ENCODE measurements at regions not wholly inside any gene's neighbourhood (a gene's known extent, or its start where the extent isn't known, plus 50 kb on each side); places are given as distances from the start of the nearest gene placed in this dataset.

DNA sequence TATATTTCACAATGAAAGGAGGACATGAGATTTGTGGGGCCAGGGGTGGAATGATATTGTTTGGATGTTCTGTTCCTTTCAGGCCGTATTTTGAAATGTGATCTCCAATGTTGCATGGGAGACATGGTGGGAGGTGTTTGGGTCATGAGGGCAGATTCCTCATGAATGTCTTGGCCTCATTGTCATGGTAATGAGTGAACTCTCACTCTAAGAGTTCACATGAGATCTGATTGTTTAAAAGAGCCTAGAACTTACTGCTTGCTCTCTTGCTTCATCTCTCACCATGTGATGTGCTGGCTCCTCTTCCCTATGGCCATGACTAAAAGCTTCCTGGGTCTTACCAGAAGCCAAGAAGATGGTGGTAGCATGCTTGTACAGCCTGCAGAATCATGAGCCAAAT is 1183.0 kb downstream of the TECRL start (continued):
- no peak for TF ChIP-seq HCFC1 (IDR thresholded peaks at IDR 0.05; ENCODE audit: low read length)

DNA sequence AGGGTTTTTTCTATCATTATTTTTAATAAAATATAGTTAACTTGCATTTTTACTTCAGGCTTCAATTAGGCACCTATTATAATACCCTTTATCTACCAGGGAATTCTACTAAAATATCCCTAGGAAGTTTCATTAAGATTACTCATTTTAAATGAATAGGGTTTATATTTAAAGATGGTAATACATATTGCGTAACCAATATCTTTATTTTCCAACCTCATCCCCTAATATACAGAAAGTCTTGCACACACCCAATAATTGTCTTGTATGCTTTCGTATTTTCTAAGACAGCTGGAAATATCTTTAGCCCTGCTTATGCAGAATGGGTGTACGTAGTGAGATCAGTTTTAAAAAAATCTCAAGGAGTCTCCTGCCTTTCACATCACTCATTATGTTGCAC is 1186.8 kb downstream of the TECRL start:
- ChIA-PET CTCF (no interaction called here), SMC1A (ENCODE audit: uncharacterized antibody, unreplicated experiment) (no interaction called here), RAD21 (ENCODE audit: unreplicated experiment) (no interaction called here), POLR2A (no interaction called here)
- H3K4me1 ChIP-seq (ENCODE audit: control insufficient read depth, insufficient read depth, low read length) = no peaks in the 10 kb centered on the region
- H3K27me3 ChIP-seq (replicated peaks in 1 of 2; ENCODE audit: control insufficient read depth in 2 of 2, insufficient read depth in 2 of 2, low read length in 1 of 2) = no peaks in the 10 kb centered on the region
- FAIRE-seq (no peak), ATAC-seq (no peak), DNase-seq (ENCODE audit: low read depth, low spot score) (no peak)
- H3K79me2 ChIP-seq (ENCODE audit: control insufficient read depth, insufficient read depth, low read length) = no peaks in the 10 kb centered on the region
- no peak overlapping the region for H3K27ac ChIP-seq (ENCODE audit: control insufficient read depth, insufficient read depth)
- intact Hi-C loops (cut with micrococcal nuclease; ENCODE audit: unreplicated experiment) (no loop called here), in situ Hi-C loops (cut with MboI) (no loop called here)
- H3K36me3 ChIP-seq (ENCODE audit: control insufficient read depth in 2 of 2, insufficient read depth in 2 of 2, low read length in 1 of 2) = no peaks in the 10 kb centered on the region
- TF ChIP-seq, protein P1, sequence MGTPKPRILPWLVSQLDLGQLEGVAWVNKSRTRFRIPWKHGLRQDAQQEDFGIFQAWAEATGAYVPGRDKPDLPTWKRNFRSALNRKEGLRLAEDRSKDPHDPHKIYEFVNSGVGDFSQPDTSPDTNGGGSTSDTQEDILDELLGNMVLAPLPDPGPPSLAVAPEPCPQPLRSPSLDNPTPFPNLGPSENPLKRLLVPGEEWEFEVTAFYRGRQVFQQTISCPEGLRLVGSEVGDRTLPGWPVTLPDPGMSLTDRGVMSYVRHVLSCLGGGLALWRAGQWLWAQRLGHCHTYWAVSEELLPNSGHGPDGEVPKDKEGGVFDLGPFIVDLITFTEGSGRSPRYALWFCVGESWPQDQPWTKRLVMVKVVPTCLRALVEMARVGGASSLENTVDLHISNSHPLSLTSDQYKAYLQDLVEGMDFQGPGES (IDR thresholded peaks at IDR 0.05) = no peak
- TF ChIP-seq YY1 (IDR thresholded peaks at IDR 0.05; ENCODE audit: low read depth, low read length) = no peak
- TF ChIP-seq TARDBP (IDR thresholded peaks at IDR 0.05; ENCODE audit: borderline replicate concordance) = no peak
- no peak for TF ChIP-seq SMC3 (IDR thresholded peaks at IDR 0.05; ENCODE audit: borderline replicate concordance, low read length)
- no peak for TF ChIP-seq HDAC2 (IDR thresholded peaks at IDR 0.05)
- WGBS (ENCODE audit: insufficient coverage, insufficient replicate concordance, low lambda C conversion rate, missing lambda C conversion rate) = 31% methylated on average over 3 of the region's 3 CpGs
- H4K20me1 ChIP-seq (ENCODE audit: control insufficient read depth, insufficient read depth) = no peaks in the 10 kb centered on the region
- no peak overlapping the region for H3K4me2 ChIP-seq (ENCODE audit: control insufficient read depth, insufficient read depth)
- no peak overlapping the region for H3K9ac ChIP-seq (ENCODE audit: control insufficient read depth, insufficient read depth, low read length)
- no peak overlapping the region for H2AFZ ChIP-seq (ENCODE audit: control insufficient read depth, low read depth, low read length)
- no TSS peak for BruUV-seq (replicated peaks)
- no peaks in the 10 kb centered on the region for H3K9me3 ChIP-seq (replicated peaks; ENCODE audit: control insufficient read depth, insufficient read depth, low read length)
- H3K4me3 ChIP-seq = no peak overlapping the region

DNA sequence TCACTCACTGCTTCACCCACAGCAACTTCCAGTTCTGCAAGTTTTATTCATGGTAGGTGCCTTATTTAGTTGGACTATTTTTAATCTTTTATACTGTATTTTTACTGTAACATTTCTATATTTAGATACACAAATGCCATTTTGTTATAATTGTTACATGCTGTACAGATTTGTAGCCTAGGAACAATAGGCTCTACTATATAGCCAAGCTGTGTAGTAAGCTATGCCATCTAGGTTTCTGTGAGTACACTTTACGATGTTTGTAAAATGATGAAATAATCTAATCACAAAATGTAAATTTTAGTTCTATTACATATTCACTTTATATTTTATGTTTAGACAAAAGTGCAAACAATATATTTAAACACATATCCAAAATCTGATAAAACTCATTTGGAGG is 1187.8 kb downstream of the TECRL start:
- Histone ChIP-seq H3K4me1 (ENCODE audit: control insufficient read depth, insufficient read depth, low read length) (no peaks in the 10 kb centered on the region), H3K36me3 (ENCODE audit: control insufficient read depth in 2 of 2, insufficient read depth in 2 of 2, low read length in 1 of 2) (no peaks in the 10 kb centered on the region), H3K9me3 (replicated peaks; ENCODE audit: control insufficient read depth, insufficient read depth, low read length) (no peaks in the 10 kb centered on the region), H3K27me3 (replicated peaks in 1 of 2; ENCODE audit: control insufficient read depth in 2 of 2, insufficient read depth in 2 of 2, low read length in 1 of 2) (no peaks in the 10 kb centered on the region), H3K9ac (ENCODE audit: control insufficient read depth, insufficient read depth, low read length) (no peak overlapping the region), H4K20me1 (ENCODE audit: control insufficient read depth, insufficient read depth) (no peaks in the 10 kb centered on the region), H2AFZ (ENCODE audit: control insufficient read depth, low read depth, low read length) (no peak overlapping the region), H3K4me3 (no peak overlapping the region), H3K27ac (ENCODE audit: control insufficient read depth, insufficient read depth) (no peak overlapping the region), H3K79me2 (ENCODE audit: control insufficient read depth, insufficient read depth, low read length) (no peaks in the 10 kb centered on the region), H3K4me2 (ENCODE audit: control insufficient read depth, insufficient read depth) (no peak overlapping the region)
- ChIA-PET RAD21 (ENCODE audit: unreplicated experiment) (no interaction called here), POLR2A (no interaction called here), SMC1A (ENCODE audit: uncharacterized antibody, unreplicated experiment) (no interaction called here), CTCF (no interaction called here)
- no peak for DNase-seq (ENCODE audit: low read depth, low spot score)
- FAIRE-seq = no peak
- 82% methylated on average over 1 of the region's 1 CpG for whole genome bisulfite sequencing (ENCODE audit: insufficient coverage, insufficient replicate concordance, low lambda C conversion rate, missing lambda C conversion rate)
- in situ Hi-C loops (cut with MboI) = no loop called here
- no TSS peak for BruUV-seq (replicated peaks)
- no peak for ATAC-seq
- intact Hi-C loops (cut with micrococcal nuclease; ENCODE audit: unreplicated experiment) = no loop called here
- TF ChIP-seq, protein P2, sequence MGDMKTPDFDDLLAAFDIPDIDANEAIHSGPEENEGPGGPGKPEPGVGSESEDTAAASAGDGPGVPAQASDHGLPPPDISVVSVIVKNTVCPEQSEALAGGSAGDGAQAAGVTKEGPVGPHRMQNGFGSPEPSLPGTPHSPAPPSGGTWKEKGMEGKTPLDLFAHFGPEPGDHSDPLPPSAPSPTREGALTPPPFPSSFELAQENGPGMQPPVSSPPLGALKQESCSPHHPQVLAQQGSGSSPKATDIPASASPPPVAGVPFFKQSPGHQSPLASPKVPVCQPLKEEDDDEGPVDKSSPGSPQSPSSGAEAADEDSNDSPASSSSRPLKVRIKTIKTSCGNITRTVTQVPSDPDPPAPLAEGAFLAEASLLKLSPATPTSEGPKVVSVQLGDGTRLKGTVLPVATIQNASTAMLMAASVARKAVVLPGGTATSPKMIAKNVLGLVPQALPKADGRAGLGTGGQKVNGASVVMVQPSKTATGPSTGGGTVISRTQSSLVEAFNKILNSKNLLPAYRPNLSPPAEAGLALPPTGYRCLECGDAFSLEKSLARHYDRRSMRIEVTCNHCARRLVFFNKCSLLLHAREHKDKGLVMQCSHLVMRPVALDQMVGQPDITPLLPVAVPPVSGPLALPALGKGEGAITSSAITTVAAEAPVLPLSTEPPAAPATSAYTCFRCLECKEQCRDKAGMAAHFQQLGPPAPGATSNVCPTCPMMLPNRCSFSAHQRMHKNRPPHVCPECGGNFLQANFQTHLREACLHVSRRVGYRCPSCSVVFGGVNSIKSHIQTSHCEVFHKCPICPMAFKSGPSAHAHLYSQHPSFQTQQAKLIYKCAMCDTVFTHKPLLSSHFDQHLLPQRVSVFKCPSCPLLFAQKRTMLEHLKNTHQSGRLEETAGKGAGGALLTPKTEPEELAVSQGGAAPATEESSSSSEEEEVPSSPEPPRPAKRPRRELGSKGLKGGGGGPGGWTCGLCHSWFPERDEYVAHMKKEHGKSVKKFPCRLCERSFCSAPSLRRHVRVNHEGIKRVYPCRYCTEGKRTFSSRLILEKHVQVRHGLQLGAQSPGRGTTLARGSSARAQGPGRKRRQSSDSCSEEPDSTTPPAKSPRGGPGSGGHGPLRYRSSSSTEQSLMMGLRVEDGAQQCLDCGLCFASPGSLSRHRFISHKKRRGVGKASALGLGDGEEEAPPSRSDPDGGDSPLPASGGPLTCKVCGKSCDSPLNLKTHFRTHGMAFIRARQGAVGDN (IDR thresholded peaks at IDR 0.05) = no peak
- TF ChIP-seq MEF2A (IDR thresholded peaks at IDR 0.05; ENCODE audit: insufficient read depth, low read depth, low read length) (no peak), HDAC2 (IDR thresholded peaks at IDR 0.05) (no peak), ZNF622 (IDR thresholded peaks at IDR 0.05) (no peak), JUND (IDR thresholded peaks at IDR 0.05; ENCODE audit: low read depth, low read length) (no peak)
- TF ChIP-seq, protein P3, sequence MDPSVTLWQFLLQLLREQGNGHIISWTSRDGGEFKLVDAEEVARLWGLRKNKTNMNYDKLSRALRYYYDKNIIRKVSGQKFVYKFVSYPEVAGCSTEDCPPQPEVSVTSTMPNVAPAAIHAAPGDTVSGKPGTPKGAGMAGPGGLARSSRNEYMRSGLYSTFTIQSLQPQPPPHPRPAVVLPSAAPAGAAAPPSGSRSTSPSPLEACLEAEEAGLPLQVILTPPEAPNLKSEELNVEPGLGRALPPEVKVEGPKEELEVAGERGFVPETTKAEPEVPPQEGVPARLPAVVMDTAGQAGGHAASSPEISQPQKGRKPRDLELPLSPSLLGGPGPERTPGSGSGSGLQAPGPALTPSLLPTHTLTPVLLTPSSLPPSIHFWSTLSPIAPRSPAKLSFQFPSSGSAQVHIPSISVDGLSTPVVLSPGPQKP (IDR thresholded peaks at IDR 0.05; ENCODE audit: low read depth, low read length) = no peak
- TF ChIP-seq, protein P4, sequence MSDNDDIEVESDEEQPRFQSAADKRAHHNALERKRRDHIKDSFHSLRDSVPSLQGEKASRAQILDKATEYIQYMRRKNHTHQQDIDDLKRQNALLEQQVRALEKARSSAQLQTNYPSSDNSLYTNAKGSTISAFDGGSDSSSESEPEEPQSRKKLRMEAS (IDR thresholded peaks at IDR 0.05; ENCODE audit: low read depth, low read length) = no peak

Measured in GM12878 (cell line).